Spleen (tissue), 7 donors: ENCODE measurements at regions not wholly inside any gene's neighbourhood (a gene's known extent, or its start where the extent isn't known, plus 50 kb on each side); places are given as distances from the start of the nearest gene placed in this dataset.

Experiments used
- POLR2A ChIP-seq, 3 donors: fragments of 450-650 bp; IDR thresholded peaks; one replicate each; pipeline ENCODE4 v1.5.1; 2017; ENCODE audit warnings: antibody characterized with exemption in 3 of 3, mild to moderate bottlenecking in 1 of 3
- TF ChIP-seq, protein P1 (sequence below), 11 experiments: fragments of 200-600 bp in 7 of 11; fragments of 450-650 bp in 4 of 11; sonication (generic) in 4 of 11; IDR thresholded peaks in 8 of 11; conservative IDR thresholded peaks in 3 of 11; 1 replicate in 7 of 11; 2 replicates in 4 of 11; pipeline versions ENCODE4 v1.4.0 to v1.8.0; 2016 to 2021; ENCODE audit warnings: antibody characterized with exemption in 11 of 11, inconsistent platforms in 4 of 11, mild to moderate bottlenecking in 1 of 11
- donor health status: DM: no; HTN: no; CAD: no; lungs with moderate emphysema.
- donor health status: DM: no; HTN: no; CAD: no.
- donor health status: DM: no; HTN: no; CAD: no.

- TF ChIP-seq, protein P1, sequence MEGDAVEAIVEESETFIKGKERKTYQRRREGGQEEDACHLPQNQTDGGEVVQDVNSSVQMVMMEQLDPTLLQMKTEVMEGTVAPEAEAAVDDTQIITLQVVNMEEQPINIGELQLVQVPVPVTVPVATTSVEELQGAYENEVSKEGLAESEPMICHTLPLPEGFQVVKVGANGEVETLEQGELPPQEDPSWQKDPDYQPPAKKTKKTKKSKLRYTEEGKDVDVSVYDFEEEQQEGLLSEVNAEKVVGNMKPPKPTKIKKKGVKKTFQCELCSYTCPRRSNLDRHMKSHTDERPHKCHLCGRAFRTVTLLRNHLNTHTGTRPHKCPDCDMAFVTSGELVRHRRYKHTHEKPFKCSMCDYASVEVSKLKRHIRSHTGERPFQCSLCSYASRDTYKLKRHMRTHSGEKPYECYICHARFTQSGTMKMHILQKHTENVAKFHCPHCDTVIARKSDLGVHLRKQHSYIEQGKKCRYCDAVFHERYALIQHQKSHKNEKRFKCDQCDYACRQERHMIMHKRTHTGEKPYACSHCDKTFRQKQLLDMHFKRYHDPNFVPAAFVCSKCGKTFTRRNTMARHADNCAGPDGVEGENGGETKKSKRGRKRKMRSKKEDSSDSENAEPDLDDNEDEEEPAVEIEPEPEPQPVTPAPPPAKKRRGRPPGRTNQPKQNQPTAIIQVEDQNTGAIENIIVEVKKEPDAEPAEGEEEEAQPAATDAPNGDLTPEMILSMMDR (IDR thresholded peaks at IDR 0.05 in 8 of 11, conservative IDR thresholded peaks at IDR 0.05 in 3 of 11) = no peak
- no peak for TF ChIP-seq POLR2A (IDR thresholded peaks at IDR 0.05)
Observed at GRCh38 chr6:169863710-169864109, 112.3 kb downstream of the ERMARD start.
